Natural killer cell (primary cell): ENCODE measurements at regions not wholly inside any gene's neighbourhood (a gene's known extent, or its start where the extent isn't known, plus 50 kb on each side); places are given as distances from the start of the nearest gene placed in this dataset.
"Not testable (repeated sequence)": the region's sequence is repeated elsewhere in the genome, so short reads cannot be mapped to it uniquely, and the experiment has no call there.

Source experiments
- ATAC-seq, 3 donors: fragments of 150-1000 bp in 2 of 3; fragments of 200-7000 bp in 1 of 3; cut with Tn5 transposase; 1 replicate in 1 of 3; 2 replicates in 2 of 3; pipeline ENCODE4 v1.10.0; 2021; ENCODE audit warnings: mild to moderate bottlenecking in 2 of 3, moderate library complexity in 2 of 3
- DNase-seq, 2 donors: peaks; one replicate each; pipeline versions ENCODE4 v3.0.0 to v3.0.0-alpha.2; 2013 to 2021; ENCODE audit warnings: mixed read lengths in 1 of 2
- H3K27ac ChIP-seq: one replicate; pipeline ENCODE4 v1.5.1; 2013; ENCODE audit warnings: mild to moderate bottlenecking, low read length
- H3K27me3 ChIP-seq: one replicate; pipeline ENCODE4 v1.6.1; 2013; ENCODE audit warnings: low read length; ENCODE audit not compliant: control insufficient read depth, insufficient read depth
- H3K36me3 ChIP-seq: one replicate; pipeline ENCODE4 v1.6.1; 2013; ENCODE audit warnings: low read length; ENCODE audit not compliant: control insufficient read depth, insufficient read depth
- H3K4me1 ChIP-seq: one replicate; pipeline ENCODE4 v1.6.1; 2013; ENCODE audit warnings: low read length; ENCODE audit not compliant: control insufficient read depth, insufficient read depth
- H3K4me3 ChIP-seq: one replicate; pipeline ENCODE4 v1.5.1; 2013; ENCODE audit warnings: low read length
- H3K9me3 ChIP-seq: one replicate; pipeline ENCODE4 v1.6.1; 2013; ENCODE audit warnings: low read length; ENCODE audit not compliant: control insufficient read depth, insufficient read depth
- H3K27ac Mint-ChIP-seq, 2 donors: one replicate each; pipeline ENCODE4 v1.8.0; 2022; ENCODE audit warnings: mild to moderate bottlenecking in 2 of 2, mixed read lengths in 2 of 2, moderate library complexity in 1 of 2
- H3K27me3 Mint-ChIP-seq, 2 donors: one replicate each; pipeline ENCODE4 v1.8.0; 2022; ENCODE audit warnings: low read depth in 2 of 2, mixed read lengths in 2 of 2
- H3K36me3 Mint-ChIP-seq: one replicate; pipeline ENCODE4 v1.8.0; 2022; ENCODE audit warnings: mixed read lengths
- H3K4me1 Mint-ChIP-seq, 2 donors: one replicate each; pipeline ENCODE4 v1.8.0; 2022; ENCODE audit warnings: mixed read lengths in 2 of 2
- H3K4me3 Mint-ChIP-seq: one replicate; pipeline ENCODE4 v1.8.0; 2022; ENCODE audit warnings: mild to moderate bottlenecking, moderate library complexity, mixed read lengths
- H3K9me3 Mint-ChIP-seq, 2 donors: one replicate each; pipeline ENCODE4 v1.8.0; 2022; ENCODE audit warnings: mixed read lengths in 2 of 2
- WGBS: methylation state at CpG from one replicate; pipeline ENCODE4 v1.1.7; 2013; ENCODE audit warnings: missing lambda C conversion rate; ENCODE audit not compliant: insufficient coverage; 5-methylcytosine and 5-hydroxymethylcytosine counted together
- intact Hi-C: fragments of 100-400 bp; cut with micrococcal nuclease; formaldehyde crosslinking; loops from one replicate; pipeline ENCODE4 v1.14.2; 2022

GRCh38 chr17:20684975-20685374 lies 105.5 kb downstream of the CDRT15L2 start:
- H3K9me3 ChIP-seq, H3K4me1 Mint-ChIP-seq, H3K36me3 Mint-ChIP-seq, DNase-seq, H3K4me1 ChIP-seq, H3K27ac Mint-ChIP-seq, H3K9me3 Mint-ChIP-seq, H3K36me3 ChIP-seq, H3K27me3 ChIP-seq, intact Hi-C loops, H3K4me3 ChIP-seq, ATAC-seq, H3K27me3 Mint-ChIP-seq, H3K4me3 Mint-ChIP-seq, H3K27ac ChIP-seq: not testable (repeated sequence)
- WGBS = 97% methylated on average over 13 of the region's 32 CpGs

GRCh38 chr17:20687584-20687983 lies 108.1 kb downstream of the CDRT15L2 start:
- H3K36me3 ChIP-seq, H3K4me3 ChIP-seq, DNase-seq, intact Hi-C loops, H3K4me1 ChIP-seq, H3K4me3 Mint-ChIP-seq, H3K9me3 Mint-ChIP-seq, H3K27me3 ChIP-seq, H3K9me3 ChIP-seq, H3K27ac Mint-ChIP-seq, H3K27ac ChIP-seq, H3K27me3 Mint-ChIP-seq, H3K36me3 Mint-ChIP-seq, ATAC-seq: not testable (repeated sequence)
- peaks cover 2 to 12% of the 10 kb centered on the region in 2 donors for H3K4me1 Mint-ChIP-seq
- no CpG with 5 or more reads among the region's 2 CpGs for WGBS

- H3K36me3 ChIP-seq, H3K27me3 Mint-ChIP-seq, H3K4me1 ChIP-seq, H3K4me3 Mint-ChIP-seq, H3K9me3 ChIP-seq, DNase-seq, H3K27me3 ChIP-seq, H3K36me3 Mint-ChIP-seq, H3K27ac ChIP-seq, H3K4me3 ChIP-seq, H3K27ac Mint-ChIP-seq, H3K9me3 Mint-ChIP-seq, intact Hi-C loops, ATAC-seq: not testable (repeated sequence)
- H3K4me1 Mint-ChIP-seq = peaks cover 17 to 26% of the 10 kb centered on the region in 2 donors
- WGBS = 88% methylated on average over 8 of the region's 10 CpGs
Measured at GRCh38 chr17:20689170-20689749, 109.7 kb downstream of the CDRT15L2 start.

- H3K27ac Mint-ChIP-seq = peak overlapping the region in 1 of 2 donors; percentile 3
- H3K9me3 ChIP-seq, intact Hi-C loops, H3K4me3 Mint-ChIP-seq, H3K36me3 ChIP-seq, H3K9me3 Mint-ChIP-seq, H3K27ac ChIP-seq, H3K27me3 ChIP-seq, H3K27me3 Mint-ChIP-seq, ATAC-seq, H3K4me3 ChIP-seq, DNase-seq: not testable (repeated sequence)
- H3K36me3 Mint-ChIP-seq = peaks cover 13% of the 10 kb centered on the region
- H3K4me1 Mint-ChIP-seq = peaks cover 40 to 48% of the 10 kb centered on the region in 2 donors
- peaks cover 22% of the 10 kb centered on the region for H3K4me1 ChIP-seq
- 50% methylated on average over 1 of the region's 1 CpG for WGBS
Measured at GRCh38 chr17:20692706-20693105, 113.2 kb downstream of the CDRT15L2 start.

- ATAC-seq, H3K9me3 Mint-ChIP-seq, H3K27ac ChIP-seq, H3K36me3 Mint-ChIP-seq, H3K27me3 ChIP-seq, H3K4me3 ChIP-seq, H3K9me3 ChIP-seq, H3K27me3 Mint-ChIP-seq, DNase-seq, H3K36me3 ChIP-seq: not testable (repeated sequence)
- intact Hi-C loops = loop anchor here (5.0 kb wide), 1 partner anchor 211 kb away; no protein-coding TSS in a partner anchor
- Mint-ChIP-seq H3K27ac (peak overlapping the region; percentile 69 to 81), H3K4me1 (peaks cover 67 to 70% of the 10 kb centered on the region in 2 donors), H3K4me3 (peak overlapping the region; percentile 7)
- H3K4me1 ChIP-seq = peaks cover 51% of the 10 kb centered on the region
- 60% methylated on average over 1 of the region's 1 CpG for WGBS
Measured at GRCh38 chr17:20695871-20696270, 116.3 kb downstream of the CDRT15L2 start.

- Histone ChIP-seq H3K4me3 (peak overlapping the region; percentile 68), H3K4me1 (peaks cover 76% of the 10 kb centered on the region), H3K27ac (peak overlapping the region; percentile 91)
- WGBS = 9% methylated on average over 4 of the region's 8 CpGs
- not testable (repeated sequence) for H3K36me3 Mint-ChIP-seq, H3K36me3 ChIP-seq, H3K9me3 Mint-ChIP-seq, H3K27me3 ChIP-seq, H3K9me3 ChIP-seq, H3K27me3 Mint-ChIP-seq
- intact Hi-C loops = loop anchor here (5.0 kb wide), 1 partner anchor 209 kb away; no protein-coding TSS in a partner anchor
- peaks cover 76 to 82% of the 10 kb centered on the region in 2 donors for H3K4me1 Mint-ChIP-seq
- peak overlapping the region; percentile 93 to 98 for H3K27ac Mint-ChIP-seq
- DNase-seq (peak; percentile 39 to 46), ATAC-seq (peak; percentile 64 to 78 (median 66))
- peak overlapping the region; percentile 99 for H3K4me3 Mint-ChIP-seq
Measured at GRCh38 chr17:20698463-20699206, 119.1 kb downstream of the CDRT15L2 start.

- H3K27me3 Mint-ChIP-seq = not testable (repeated sequence)
- peak in 2 of 3 donors; percentile 22 to 53 for ATAC-seq
- peak overlapping the region; percentile 93 to 98 for H3K27ac Mint-ChIP-seq
Measured at GRCh38 chr17:20700528-20700927, 121.0 kb downstream of the CDRT15L2 start.

More at GRCh38 chr17:20700528-20700927, 121.0 kb downstream of the CDRT15L2 start:
- H3K4me3 ChIP-seq, H3K9me3 Mint-ChIP-seq, H3K9me3 ChIP-seq, DNase-seq, H3K27me3 ChIP-seq, H3K36me3 Mint-ChIP-seq, H3K36me3 ChIP-seq: not testable (repeated sequence)
- intact Hi-C loops = loop anchor here (5.0 kb wide), 2 partner anchors 53 to 97 kb away; no protein-coding TSS in a partner anchor
- Mint-ChIP-seq H3K4me1 (peaks cover 76 to 78% of the 10 kb centered on the region in 2 donors), H3K4me3 (peak overlapping the region; percentile 99)
- Histone ChIP-seq H3K27ac (peak overlapping the region; percentile 71), H3K4me1 (peaks cover 77% of the 10 kb centered on the region)
- whole genome bisulfite sequencing = 41% methylated on average over 2 of the region's 5 CpGs
